Esophagus squamous epithelium (tissue), 4 donors: ENCODE measurements at regions not wholly inside any gene's neighbourhood (a gene's known extent, or its start where the extent isn't known, plus 50 kb on each side); places are given as distances from the start of the nearest gene placed in this dataset.

Source experiments
- CTCF ChIP-seq, 6 experiments: fragments of 450-650 bp in 4 of 6; fragments of 200-600 bp in 2 of 6; sonication (generic) in 2 of 6; IDR thresholded peaks; one replicate each; pipeline ENCODE4 v1.5.1; 2016 to 2019; ENCODE audit warnings: antibody characterized with exemption in 6 of 6, mild to moderate bottlenecking in 4 of 6, moderate library complexity in 4 of 6
- POLR2A ChIP-seq, 4 donors: fragments of 450-650 bp; IDR thresholded peaks; one replicate each; pipeline ENCODE4 v1.6.1; 2017; ENCODE audit warnings: antibody characterized with exemption in 4 of 4, mild to moderate bottlenecking in 4 of 4, moderate library complexity in 3 of 4

DNA sequence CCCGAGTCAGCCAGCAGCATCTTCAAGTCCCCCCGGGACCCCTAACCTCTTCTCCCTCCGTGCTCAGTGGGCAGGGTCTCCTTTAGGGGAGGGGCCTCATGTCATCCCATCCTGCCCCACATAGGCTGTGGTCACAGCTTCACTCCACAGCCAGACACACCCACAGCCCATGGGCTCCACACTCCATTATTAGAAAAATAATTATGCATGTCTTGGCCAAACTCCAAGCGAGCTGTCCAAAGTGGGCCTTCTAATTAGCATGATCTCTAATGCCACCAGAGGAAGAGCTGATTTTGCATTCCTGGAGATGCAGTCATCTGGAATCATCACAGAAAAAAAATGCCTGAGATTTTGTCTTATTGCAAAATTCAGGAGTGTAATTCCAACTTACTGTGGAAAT is 418.2 kb downstream of the IRX2 start:
- no peak for TF ChIP-seq CTCF (IDR thresholded peaks at IDR 0.05)
- TF ChIP-seq POLR2A (IDR thresholded peaks at IDR 0.05), result no peak
